SJCRH30 (cell line): ENCODE measurements at regions not wholly inside any gene's neighbourhood (a gene's known extent, or its start where the extent isn't known, plus 50 kb on each side); places are given as distances from the start of the nearest gene placed in this dataset.

Source experiments
- DNase-seq, 2 experiments: peaks; one replicate each; pipeline ENCODE4 v3.0.0-alpha.2; 2015 to 2020
- H3K27ac ChIP-seq: fragments of 250-450 bp; sonication (Bioruptor Pico); 2 replicates; pipeline ENCODE4 v1.5.1; 2020; ENCODE audit warnings: mild to moderate bottlenecking, moderate library complexity
- H3K27me3 ChIP-seq: fragments of 250-450 bp; sonication (Bioruptor Pico); 2 replicates; pipeline ENCODE4 v1.5.1; 2020; ENCODE audit warnings: mild to moderate bottlenecking, moderate library complexity
- H3K36me3 ChIP-seq: fragments of 250-450 bp; sonication (Bioruptor Pico); 2 replicates; pipeline ENCODE4 v1.5.1; 2020; ENCODE audit warnings: mild to moderate bottlenecking, moderate library complexity
- H3K4me1 ChIP-seq: fragments of 250-450 bp; sonication (Bioruptor Pico); 2 replicates; pipeline ENCODE4 v1.5.1; 2020; ENCODE audit warnings: mild to moderate bottlenecking, moderate library complexity
- H3K4me3 ChIP-seq: fragments of 250-450 bp; sonication (Bioruptor Pico); 2 replicates; pipeline ENCODE4 v1.5.1; 2020; ENCODE audit warnings: mild to moderate bottlenecking, moderate library complexity
- H3K9me3 ChIP-seq: fragments of 250-450 bp; sonication (Bioruptor Pico); replicated peaks from 2 replicates; pipeline ENCODE4 v1.5.1; 2020; ENCODE audit warnings: mild to moderate bottlenecking, moderate library complexity

- Histone ChIP-seq H3K9me3 (no peaks in the 10 kb centered on the region), H3K36me3 (no peaks in the 10 kb centered on the region), H3K27ac (no peak overlapping the region), H3K4me3 (no peak overlapping the region), H3K4me1 (no peaks in the 10 kb centered on the region; the same call in 1 of the 2 replicates), H3K27me3 (no peaks in the 10 kb centered on the region)
- DNase-seq: peak in 1 of 2 experiments; percentile 27
Measured at GRCh38 chr2:219823574-219823973, 196.1 kb downstream of the SLC4A3 start.

- no peak for DNase-seq
- Histone ChIP-seq H3K27ac (no peak overlapping the region), H3K9me3 (no peaks in the 10 kb centered on the region), H3K4me3 (no peak overlapping the region), H3K36me3 (no peaks in the 10 kb centered on the region), H3K27me3 (no peaks in the 10 kb centered on the region), H3K4me1 (no peaks in the 10 kb centered on the region; the same call in 1 of the 2 replicates)
Measured at GRCh38 chr2:219824996-219825395, 197.6 kb downstream of the SLC4A3 start.

GRCh38 chr2:219828127-219828526 lies 200.7 kb downstream of the SLC4A3 start:
- Histone ChIP-seq H3K36me3 (no peaks in the 10 kb centered on the region), H3K4me3 (no peak overlapping the region), H3K27ac (no peak overlapping the region), H3K9me3 (no peaks in the 10 kb centered on the region), H3K4me1 (no peaks in the 10 kb centered on the region), H3K27me3 (no peaks in the 10 kb centered on the region)
- no peak for DNase-seq

- Histone ChIP-seq H3K27ac (no peak overlapping the region), H3K9me3 (no peaks in the 10 kb centered on the region), H3K4me3 (no peak overlapping the region), H3K27me3 (no peaks in the 10 kb centered on the region), H3K36me3 (no peaks in the 10 kb centered on the region), H3K4me1 (no peaks in the 10 kb centered on the region)
- no peak for DNase-seq
Measured at GRCh38 chr2:219829667-219830352, 202.4 kb downstream of the SLC4A3 start.

GRCh38 chr2:219830353-219830738 lies 202.9 kb downstream of the SLC4A3 start:
- H3K36me3 ChIP-seq: no peaks in the 10 kb centered on the region
- no peaks in the 10 kb centered on the region for H3K4me1 ChIP-seq
- no peaks in the 10 kb centered on the region for H3K27me3 ChIP-seq
- H3K9me3 ChIP-seq: no peaks in the 10 kb centered on the region
- no peak overlapping the region for H3K4me3 ChIP-seq
- no peak overlapping the region for H3K27ac ChIP-seq
- no peak for DNase-seq

GRCh38 chr2:219831957-219832356 lies 204.5 kb downstream of the SLC4A3 start:
- H3K27ac ChIP-seq: no peak overlapping the region
- no peaks in the 10 kb centered on the region for H3K27me3 ChIP-seq
- H3K4me1 ChIP-seq: no peaks in the 10 kb centered on the region
- no peak overlapping the region for H3K4me3 ChIP-seq
- H3K9me3 ChIP-seq: no peaks in the 10 kb centered on the region
- no peaks in the 10 kb centered on the region for H3K36me3 ChIP-seq
- no peak for DNase-seq

- no peak overlapping the region for H3K4me3 ChIP-seq
Measured at GRCh38 chr2:219832904-219833303, 205.5 kb downstream of the SLC4A3 start.

GRCh38 chr2:219835493-219835892 lies 208.1 kb downstream of the SLC4A3 start:
- H3K9me3 ChIP-seq: no peaks in the 10 kb centered on the region
- H3K27me3 ChIP-seq: no peaks in the 10 kb centered on the region

More at GRCh38 chr2:219832904-219833303, 205.5 kb downstream of the SLC4A3 start:
- DNase-seq: no peak
- H3K4me1 ChIP-seq: no peaks in the 10 kb centered on the region
- H3K9me3 ChIP-seq: no peaks in the 10 kb centered on the region
- H3K27me3 ChIP-seq: no peaks in the 10 kb centered on the region
- H3K27ac ChIP-seq: no peak overlapping the region
- H3K36me3 ChIP-seq: no peaks in the 10 kb centered on the region

GRCh38 chr2:219836647-219837177 lies 209.3 kb downstream of the SLC4A3 start:
- Histone ChIP-seq H3K4me1 (no peaks in the 10 kb centered on the region), H3K36me3 (no peaks in the 10 kb centered on the region), H3K27me3 (no peaks in the 10 kb centered on the region), H3K27ac (no peak overlapping the region), H3K4me3 (no peak overlapping the region), H3K9me3 (no peaks in the 10 kb centered on the region)
- peak in 1 of 2 experiments; percentile 31 for DNase-seq

More at GRCh38 chr2:219835493-219835892, 208.1 kb downstream of the SLC4A3 start:
- Histone ChIP-seq H3K27ac (no peak overlapping the region), H3K4me3 (no peak overlapping the region), H3K4me1 (no peaks in the 10 kb centered on the region), H3K36me3 (no peaks in the 10 kb centered on the region)
- no peak for DNase-seq

- no peaks in the 10 kb centered on the region for H3K36me3 ChIP-seq
- no peaks in the 10 kb centered on the region for H3K9me3 ChIP-seq
- H3K4me1 ChIP-seq: no peaks in the 10 kb centered on the region
- no peak for DNase-seq
- no peaks in the 10 kb centered on the region for H3K27me3 ChIP-seq
- H3K27ac ChIP-seq: no peak overlapping the region
- no peak overlapping the region for H3K4me3 ChIP-seq
Measured at GRCh38 chr2:219844401-219845091, 217.1 kb downstream of the SLC4A3 start.

- Histone ChIP-seq H3K9me3 (no peaks in the 10 kb centered on the region), H3K36me3 (no peaks in the 10 kb centered on the region), H3K27ac (no peak overlapping the region), H3K4me3 (no peak overlapping the region), H3K27me3 (no peaks in the 10 kb centered on the region; the same call in 1 of the 2 replicates), H3K4me1 (no peaks in the 10 kb centered on the region)
- no peak for DNase-seq
Measured at GRCh38 chr2:219848882-219849281, 221.5 kb downstream of the SLC4A3 start.

- H3K9me3 ChIP-seq: no peaks in the 10 kb centered on the region
- H3K27ac ChIP-seq: no peak overlapping the region
- H3K4me3 ChIP-seq: no peak overlapping the region
- DNase-seq: no peak
- no peaks in the 10 kb centered on the region; the same call in 1 of the 2 replicates for H3K27me3 ChIP-seq
- H3K4me1 ChIP-seq: no peaks in the 10 kb centered on the region
- H3K36me3 ChIP-seq: no peaks in the 10 kb centered on the region
Measured at GRCh38 chr2:219851169-219851568, 223.7 kb downstream of the SLC4A3 start.

GRCh38 chr2:219851801-219852481 lies 224.5 kb downstream of the SLC4A3 start:
- Histone ChIP-seq H3K27ac (no peak overlapping the region), H3K27me3 (no peaks in the 10 kb centered on the region; the same call in 1 of the 2 replicates), H3K9me3 (no peaks in the 10 kb centered on the region), H3K4me1 (no peaks in the 10 kb centered on the region), H3K36me3 (no peaks in the 10 kb centered on the region), H3K4me3 (no peak overlapping the region)
- DNase-seq: no peak

- Histone ChIP-seq H3K36me3 (no peaks in the 10 kb centered on the region), H3K27ac (no peak overlapping the region)
- DNase-seq: no peak
Measured at GRCh38 chr2:219852626-219853025, 225.2 kb downstream of the SLC4A3 start.

GRCh38 chr2:219856602-219857001 lies 229.2 kb downstream of the SLC4A3 start:
- H3K4me1 ChIP-seq: no peaks in the 10 kb centered on the region
- no peak for DNase-seq
- no peaks in the 10 kb centered on the region; the same call in 1 of the 2 replicates for H3K27me3 ChIP-seq
- no peaks in the 10 kb centered on the region for H3K9me3 ChIP-seq
- no peak overlapping the region for H3K4me3 ChIP-seq
- H3K27ac ChIP-seq: no peak overlapping the region
- no peaks in the 10 kb centered on the region for H3K36me3 ChIP-seq

More at GRCh38 chr2:219852626-219853025, 225.2 kb downstream of the SLC4A3 start:
- no peak overlapping the region for H3K4me3 ChIP-seq
- no peaks in the 10 kb centered on the region for H3K4me1 ChIP-seq
- no peaks in the 10 kb centered on the region; the same call in 1 of the 2 replicates for H3K27me3 ChIP-seq
- no peaks in the 10 kb centered on the region for H3K9me3 ChIP-seq
